ENCODE measurements at regions not wholly inside any gene's neighbourhood (a gene's known extent, or its start where the extent isn't known, plus 50 kb on each side); places are given as distances from the start of the nearest gene placed in this dataset.

DNA sequence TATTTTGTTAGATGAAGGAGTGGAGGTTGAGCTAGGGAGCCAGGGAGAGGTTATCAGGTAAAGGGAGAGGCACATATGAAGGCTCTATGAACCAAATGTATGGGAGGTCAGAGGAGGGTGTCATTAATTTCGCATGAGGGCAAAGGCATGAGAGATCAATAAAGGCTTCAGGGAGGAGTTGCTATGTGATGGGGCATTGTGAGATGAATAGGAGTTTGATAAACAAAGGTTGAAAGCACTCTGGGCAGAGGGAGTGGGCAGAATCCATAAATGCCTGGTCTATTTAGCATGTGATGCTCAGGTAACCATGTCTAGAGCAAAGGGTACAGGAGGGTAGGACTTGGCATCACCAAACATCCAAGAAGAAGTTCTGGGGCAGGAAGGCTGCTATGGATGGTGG, 273.4 kb downstream of the HAUS1 start:
- no peak for ATAC-seq
- no peak for FAIRE-seq
- Histone ChIP-seq H3K27me3 (ENCODE audit: control insufficient read depth in 2 of 2, insufficient read depth in 2 of 2, low read length in 2 of 2) (peaks cover 0 to 14% of the 10 kb centered on the region in 2 experiments; a peak in 2 of 5 replicates), H3K36me3 (ENCODE audit: control insufficient read depth, insufficient read depth, low read length) (no peaks in the 10 kb centered on the region), H3K4me2 (ENCODE audit: insufficient read depth, low read length) (no peak overlapping the region), H3K27ac (ENCODE audit: extremely low read depth, low read depth, low read length) (no peak overlapping the region), H3K79me2 (ENCODE audit: control insufficient read depth, insufficient read depth, low read length) (no peaks in the 10 kb centered on the region), H3K4me3 (no peak overlapping the region), H3K9me3 (replicated peaks; ENCODE audit: control insufficient read depth, insufficient read depth, low read depth, low read length) (no peaks in the 10 kb centered on the region), H2AFZ (ENCODE audit: low read depth, low read length) (no peak overlapping the region), H3K4me1 (replicated peaks in 1 of 2; ENCODE audit: control insufficient read depth in 2 of 2, insufficient read depth in 2 of 2, low read length in 2 of 2) (no peaks in the 10 kb centered on the region; a peak in 1 of 5 replicates), H3K9me1 (ENCODE audit: control insufficient read depth, insufficient read depth, low read length) (no peaks in the 10 kb centered on the region), H4K20me1 (replicated peaks; ENCODE audit: control insufficient read depth, insufficient read depth, low read length) (no peaks in the 10 kb centered on the region; the same call in 1 of the 2 replicates), H3K9ac (ENCODE audit: insufficient read depth in 1 of 2, low read depth in 2 of 2, low read length in 2 of 2) (no peak overlapping the region)
- no peak for DNase-seq (ENCODE audit: extremely low read depth in 1 of 4, low spot score in 3 of 4)
- no TSS peak for BruUV-seq (replicated peaks)
- in situ Hi-C loops (cut with MboI) (no loop called here), intact Hi-C loops (cut with micrococcal nuclease) (no loop called here)
- POLR2A ChIA-PET = no interaction called here
- WGBS (ENCODE audit: insufficient coverage, low coverage, missing lambda C conversion rate) = 17% methylated on average over 1 of the region's 1 CpG
- no peak for TF ChIP-seq ZKSCAN8 (CRISPR knock-in tag; IDR thresholded peaks at IDR 0.05)
- CTCF ChIA-PET (ENCODE audit: low intra/inter-chr PET ratio) = no interaction called here

DNA sequence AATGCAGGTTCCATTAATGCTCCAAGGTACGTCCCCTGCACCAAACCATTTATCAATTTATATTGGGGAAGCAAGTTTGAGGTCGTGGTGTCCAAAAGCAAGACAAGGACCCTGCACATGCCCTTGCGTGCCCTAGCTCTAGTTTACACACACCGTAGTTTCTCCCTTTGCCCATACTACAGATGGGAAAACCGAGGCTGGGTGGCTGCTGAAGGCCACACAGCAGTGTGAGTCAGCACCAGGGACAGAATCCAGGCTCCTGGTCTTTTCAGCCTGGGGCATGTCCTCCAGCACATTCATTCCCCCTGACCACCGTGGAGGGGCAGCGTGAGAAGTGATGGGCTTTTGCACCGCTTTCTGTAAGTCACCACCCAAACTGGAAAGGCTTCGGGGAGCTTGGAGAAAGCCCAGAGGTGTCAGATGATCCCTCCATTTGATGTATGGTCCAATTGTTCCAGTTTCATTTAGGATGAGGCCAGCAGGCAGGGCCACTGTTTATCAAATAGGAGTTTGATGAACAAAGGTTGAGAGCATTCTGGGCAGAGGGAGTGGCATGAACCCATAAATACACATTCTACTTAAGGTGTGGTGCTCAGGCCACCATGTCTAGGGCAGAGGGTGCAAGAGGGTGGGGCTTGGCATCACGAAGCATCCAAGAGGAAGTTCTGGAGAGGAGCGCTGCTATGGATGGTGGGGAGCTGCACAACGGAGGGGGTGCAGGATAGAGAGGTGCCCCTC, 274.1 kb downstream of the HAUS1 start:
- Histone ChIP-seq H3K9ac (ENCODE audit: insufficient read depth in 1 of 2, low read depth in 2 of 2, low read length in 2 of 2) (no peak overlapping the region), H3K4me2 (ENCODE audit: insufficient read depth, low read length) (no peak overlapping the region), H3K36me3 (ENCODE audit: control insufficient read depth, insufficient read depth, low read length) (no peaks in the 10 kb centered on the region), H4K20me1 (replicated peaks; ENCODE audit: control insufficient read depth, insufficient read depth, low read length) (no peaks in the 10 kb centered on the region; the same call in 1 of the 2 replicates), H3K9me1 (ENCODE audit: control insufficient read depth, insufficient read depth, low read length) (no peaks in the 10 kb centered on the region), H3K27ac (ENCODE audit: extremely low read depth, low read depth, low read length) (no peak overlapping the region), H3K4me3 (no peak overlapping the region), H3K79me2 (ENCODE audit: control insufficient read depth, insufficient read depth, low read length) (no peaks in the 10 kb centered on the region), H3K9me3 (replicated peaks; ENCODE audit: control insufficient read depth, insufficient read depth, low read depth, low read length) (no peaks in the 10 kb centered on the region), H3K27me3 (ENCODE audit: control insufficient read depth in 2 of 2, insufficient read depth in 2 of 2, low read length in 2 of 2) (peaks cover 0 to 14% of the 10 kb centered on the region in 2 experiments; a peak in 2 of 5 replicates), H2AFZ (ENCODE audit: low read depth, low read length) (no peak overlapping the region), H3K4me1 (replicated peaks in 1 of 2; ENCODE audit: control insufficient read depth in 2 of 2, insufficient read depth in 2 of 2, low read length in 2 of 2) (no peaks in the 10 kb centered on the region; a peak in 1 of 5 replicates)
- 1% methylated on average over 11 of the region's 12 CpGs for WGBS (ENCODE audit: insufficient coverage, low coverage, missing lambda C conversion rate)
- no peak for TF ChIP-seq PML (IDR thresholded peaks at IDR 0.05; ENCODE audit: low read length)
- TF ChIP-seq RBM25 (IDR thresholded peaks at IDR 0.05; ENCODE audit: low read depth, low read length, severe bottlenecking) = peak; percentile 33
- no peak for TF ChIP-seq ZNF707 (CRISPR knock-in tag; conservative IDR thresholded peaks at IDR 0.05)
- DNase-seq (ENCODE audit: extremely low read depth in 1 of 4, low spot score in 3 of 4) (no peak), FAIRE-seq (no peak), ATAC-seq (no peak)
- intact Hi-C loops (cut with micrococcal nuclease) = no loop called here
- in situ Hi-C loops (cut with MboI) = no loop called here
- ChIA-PET POLR2A (interaction anchor here (0.7 kb wide), 1 partner anchor 1558 kb away, joined by 3 read pairs; no protein-coding TSS in a partner anchor), CTCF (ENCODE audit: low intra/inter-chr PET ratio) (no interaction called here)
- BruUV-seq (replicated peaks) = no TSS peak
